GM21528 (cell line): ENCODE measurements at regions not wholly inside any gene's neighbourhood (a gene's known extent, or its start where the extent isn't known, plus 50 kb on each side); places are given as distances from the start of the nearest gene placed in this dataset.
"Not testable (repeated sequence)": the region's sequence is repeated elsewhere in the genome, so short reads cannot be mapped to it uniquely, and the experiment has no call there.

Experiments used
- ATAC-seq: cut with Tn5 transposase; IDR thresholded peaks from one replicate; pipeline ENCODE4 v1.9.1; 2021; ENCODE audit warnings: mild to moderate bottlenecking, moderate library complexity; ENCODE audit not compliant: unreplicated experiment, low FRiP score

DNA sequence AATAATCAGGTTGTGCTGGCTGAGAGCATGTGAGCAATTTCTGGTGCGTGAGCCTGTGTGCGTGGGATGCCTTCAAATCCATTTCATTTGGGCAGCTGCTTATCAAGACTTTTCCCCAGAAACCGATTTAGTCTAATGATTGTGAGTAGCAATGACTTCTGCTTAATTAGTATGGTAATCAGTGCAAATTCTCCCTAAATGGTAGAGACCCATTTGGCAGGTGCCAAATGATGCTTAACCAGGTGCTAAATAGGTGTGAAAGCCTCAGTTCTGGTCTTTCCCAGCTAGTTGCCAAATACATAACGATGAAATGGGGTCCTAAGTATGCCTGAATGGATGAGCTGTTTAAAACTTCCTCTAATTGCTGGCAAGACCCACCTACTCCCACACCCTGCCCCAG lies 248.4 kb upstream of the CCDC196 start:
- no peak for ATAC-seq

DNA sequence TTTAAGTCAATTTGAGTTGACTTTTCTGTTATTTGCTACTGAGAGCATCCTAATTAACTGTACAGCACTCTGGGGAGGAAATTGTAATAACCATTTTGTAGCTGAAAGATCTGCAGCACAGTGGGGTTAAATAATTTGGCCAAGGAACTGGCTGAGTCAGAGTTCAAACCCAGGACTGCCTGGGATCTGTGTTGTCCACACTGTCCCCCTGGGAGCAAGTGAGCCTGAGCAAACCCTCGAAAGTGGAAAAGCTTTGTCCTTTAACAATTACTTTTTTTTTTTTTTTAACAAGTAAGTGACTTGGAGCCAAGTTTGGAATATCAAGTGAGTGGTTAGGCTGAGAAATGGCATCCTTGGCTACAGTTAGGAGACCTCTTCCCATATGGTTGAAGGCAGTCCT lies 247.2 kb upstream of the CCDC196 start:
- ATAC-seq, result no peak

DNA sequence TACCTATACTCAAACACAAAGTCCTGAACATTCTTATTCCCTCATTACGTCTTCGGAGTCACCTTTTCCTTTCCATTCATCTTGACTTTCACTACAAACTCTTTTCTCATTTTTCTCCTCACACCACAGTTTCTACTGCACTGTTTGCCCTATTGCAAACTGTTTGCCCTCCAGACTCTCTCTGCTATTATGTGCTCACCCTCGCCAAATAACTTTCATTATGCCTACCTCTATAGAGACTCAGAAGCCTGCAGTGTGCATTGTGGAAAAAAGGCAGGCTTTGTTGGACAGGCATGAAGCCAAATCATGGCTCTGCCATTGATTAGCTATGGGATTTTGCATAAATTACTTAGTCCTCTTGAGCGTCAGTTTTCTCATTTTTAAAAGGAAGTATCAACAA lies 246.6 kb upstream of the CCDC196 start:
- no peak for ATAC-seq

GRCh38 chr14:66240105-66240504 lies 246.1 kb upstream of the CCDC196 start:
- ATAC-seq, result no peak

GRCh38 chr14:66242001-66242400 lies 244.2 kb upstream of the CCDC196 start:
- ATAC-seq, result no peak

DNA sequence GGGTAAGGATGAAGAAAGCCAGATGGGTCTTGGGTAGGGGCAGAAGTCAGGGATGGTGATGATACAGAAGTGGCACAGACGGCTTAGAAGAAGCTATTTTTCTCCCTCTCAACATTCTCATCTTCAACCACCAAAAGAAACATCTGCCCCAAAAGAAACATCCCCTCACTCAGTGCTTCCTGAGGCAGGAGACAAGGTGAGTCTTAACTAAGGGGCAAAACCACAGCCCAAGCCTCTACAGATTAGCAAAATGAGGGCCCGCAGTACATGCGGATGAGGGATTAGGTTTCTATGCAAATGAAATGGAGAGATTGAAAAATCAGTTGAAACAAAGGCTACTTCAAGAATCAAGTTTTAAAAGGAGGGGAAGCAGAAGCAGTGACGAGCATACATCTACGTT lies 241.3 kb upstream of the CCDC196 start:
- ATAC-seq, result no peak

DNA sequence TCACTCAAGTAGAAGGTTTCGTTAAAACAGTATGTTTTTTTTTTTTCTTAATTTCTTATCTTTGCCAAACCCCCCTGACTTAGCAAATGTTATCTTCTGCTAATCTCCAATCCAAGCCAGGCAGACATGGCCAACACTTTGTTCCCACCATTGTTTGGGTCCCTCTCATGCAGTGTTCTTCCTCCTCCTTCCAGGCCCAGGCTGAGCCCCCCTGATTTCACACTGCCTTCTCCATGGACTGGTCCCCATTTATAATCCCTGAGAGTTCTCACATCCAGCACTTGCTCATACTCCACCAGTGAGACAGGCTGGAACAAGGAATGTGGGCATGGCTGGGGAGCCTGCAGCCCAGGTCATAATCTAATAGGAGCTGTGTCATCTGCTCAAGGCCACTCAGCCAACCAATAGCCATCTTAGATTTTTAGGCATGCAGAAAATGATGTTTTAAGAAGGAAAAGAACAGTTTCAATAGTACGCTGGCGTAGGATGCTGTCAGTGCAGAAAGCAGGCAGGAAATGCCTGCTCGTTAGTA lies 238.4 kb upstream of the CCDC196 start:
- ATAC-seq, result no peak

DNA sequence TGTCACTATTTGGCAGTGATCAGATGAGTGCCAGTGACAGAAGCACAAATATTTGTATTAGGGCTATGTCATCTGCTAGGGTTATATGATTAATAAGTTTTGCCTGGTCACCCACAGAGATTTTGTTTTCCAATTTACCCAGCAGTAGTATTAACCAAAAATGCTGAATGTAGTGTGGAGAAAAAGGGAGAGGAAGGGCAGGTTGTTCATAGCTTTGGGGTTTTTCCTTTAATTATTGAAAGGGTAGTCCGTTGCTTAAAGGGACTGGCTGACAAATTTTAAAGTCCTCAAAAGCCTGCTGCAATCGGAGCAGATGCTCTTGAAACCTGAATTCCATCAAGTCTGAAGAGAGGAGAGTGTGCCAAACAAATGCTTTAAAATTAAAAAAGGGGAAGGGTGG lies 237.9 kb upstream of the CCDC196 start:
- ATAC-seq, result no peak

DNA sequence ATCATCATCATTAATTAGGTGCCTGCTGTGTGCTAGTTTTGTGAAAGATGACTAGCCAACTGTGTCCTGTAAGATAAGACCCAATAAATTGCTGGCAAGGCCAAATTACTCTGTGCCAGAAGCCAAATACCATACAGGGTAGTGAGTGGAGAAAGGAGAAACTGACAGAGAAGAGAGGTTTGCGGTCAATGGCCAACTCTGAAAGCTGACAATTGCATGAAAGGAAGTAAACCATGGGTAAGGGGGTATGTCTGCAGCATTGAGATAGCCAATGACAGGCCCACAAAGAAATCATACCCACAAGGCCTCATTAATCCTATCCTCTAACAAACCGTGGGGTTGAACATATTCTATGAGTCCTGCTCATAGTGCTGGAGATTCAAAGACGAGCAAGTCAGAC lies 236.6 kb upstream of the CCDC196 start:
- ATAC-seq, result no peak

DNA sequence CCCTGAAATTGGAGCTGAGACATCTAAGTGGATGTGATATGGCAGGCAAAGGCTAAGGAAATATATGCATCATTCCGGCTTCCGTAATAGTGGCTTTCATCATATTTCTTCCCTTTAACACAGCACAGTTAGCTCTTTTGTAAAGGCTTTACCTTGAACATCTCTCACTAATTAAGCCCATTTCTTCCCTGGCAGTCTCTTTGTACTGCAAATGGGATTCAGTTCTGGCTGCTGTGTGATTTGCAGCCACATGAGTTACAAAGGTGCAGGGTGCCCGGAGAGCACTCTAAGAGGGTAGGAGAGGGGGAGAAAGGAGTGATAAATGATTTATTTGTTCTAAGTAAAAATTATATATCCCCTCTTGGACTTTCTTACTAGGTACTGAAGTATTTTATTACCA lies 232.1 kb upstream of the CCDC196 start:
- no peak for ATAC-seq

- no peak for ATAC-seq
These were observed 217.3 kb upstream of the CCDC196 start for GRCh38 chr14:66268802-66269334.

GRCh38 chr14:66272221-66272620 lies 213.9 kb upstream of the CCDC196 start:
- ATAC-seq, result no peak

- no peak for ATAC-seq
These were observed 212.8 kb upstream of the CCDC196 start for GRCh38 chr14:66273261-66273832.

- not testable (repeated sequence) for ATAC-seq
These were observed 207.8 kb upstream of the CCDC196 start for GRCh38 chr14:66278418-66278817.

DNA sequence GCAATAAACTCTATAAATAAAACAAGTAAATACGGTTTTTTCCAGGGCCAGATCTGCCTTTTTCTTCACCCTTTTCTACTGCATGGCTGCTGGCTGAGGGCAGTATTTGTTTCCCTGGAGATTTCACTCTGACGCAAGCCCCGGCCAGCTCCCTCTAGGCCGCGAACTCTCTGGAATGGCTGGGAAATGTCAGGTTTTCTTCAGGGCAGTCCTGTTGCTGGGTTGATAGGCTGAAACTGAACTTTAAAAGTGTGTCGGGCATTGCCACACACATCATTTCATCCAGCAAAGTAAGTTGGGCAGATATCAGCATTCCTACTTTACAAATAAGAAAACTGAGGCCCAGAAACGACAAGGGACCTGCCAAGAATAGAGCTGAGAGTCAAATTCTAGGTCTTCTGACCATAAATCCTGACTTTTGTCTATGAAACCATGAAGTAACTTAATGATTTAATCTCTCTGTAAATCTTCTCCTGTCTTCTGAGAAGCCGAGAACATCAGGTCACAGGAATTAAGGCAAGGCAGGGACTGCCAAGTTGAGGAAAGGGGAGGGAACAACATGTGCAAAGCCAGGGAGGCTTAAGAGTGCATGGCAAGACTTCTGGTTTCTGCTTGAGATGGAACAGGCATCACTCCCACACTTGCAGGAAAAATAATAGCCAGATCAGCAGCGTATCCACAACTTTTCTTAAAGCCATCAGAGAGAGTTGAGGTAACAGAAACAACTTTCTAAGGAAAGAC lies 205.0 kb upstream of the CCDC196 start:
- no peak for ATAC-seq

DNA sequence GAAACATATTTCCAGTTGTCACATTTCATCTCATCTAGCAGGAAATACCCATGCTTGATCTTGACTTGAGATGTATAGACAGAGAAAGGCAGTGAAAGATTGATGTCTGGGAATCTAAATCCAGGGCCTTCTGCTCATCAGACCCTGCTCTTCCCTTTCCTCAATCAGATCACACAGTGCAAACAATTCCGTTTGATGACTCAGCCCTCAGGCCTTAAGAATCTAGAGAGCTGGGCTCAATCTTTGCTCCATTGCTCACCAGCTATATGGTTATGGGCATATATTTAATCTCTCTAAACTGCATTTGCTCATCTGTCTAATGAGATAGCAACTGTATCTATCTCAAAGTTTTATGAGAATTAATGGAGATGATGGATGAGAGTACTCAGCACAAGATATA lies 201.8 kb upstream of the CCDC196 start:
- ATAC-seq, result no peak

GRCh38 chr14:66288511-66288910 lies 197.7 kb upstream of the CCDC196 start:
- no peak for ATAC-seq

DNA sequence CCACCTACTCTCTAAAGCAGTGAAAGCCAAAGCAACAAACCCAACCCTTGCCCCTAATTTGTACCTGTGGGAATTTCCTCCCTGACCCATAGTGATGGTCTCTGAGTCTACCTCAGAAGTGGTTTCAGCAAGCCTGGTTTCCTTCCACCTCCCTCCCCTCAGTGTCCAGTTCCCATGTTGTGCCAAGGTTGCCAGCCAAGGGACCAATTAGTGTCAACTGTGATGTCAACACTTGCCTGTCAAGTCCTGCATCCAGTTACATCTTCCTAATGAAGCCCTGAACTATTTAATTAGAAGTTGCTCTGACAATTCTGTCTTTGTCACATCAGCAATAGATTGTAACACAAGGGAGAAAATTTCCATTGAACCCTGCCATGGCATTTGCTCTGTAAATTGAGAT lies 194.4 kb upstream of the CCDC196 start:
- no peak for ATAC-seq

DNA sequence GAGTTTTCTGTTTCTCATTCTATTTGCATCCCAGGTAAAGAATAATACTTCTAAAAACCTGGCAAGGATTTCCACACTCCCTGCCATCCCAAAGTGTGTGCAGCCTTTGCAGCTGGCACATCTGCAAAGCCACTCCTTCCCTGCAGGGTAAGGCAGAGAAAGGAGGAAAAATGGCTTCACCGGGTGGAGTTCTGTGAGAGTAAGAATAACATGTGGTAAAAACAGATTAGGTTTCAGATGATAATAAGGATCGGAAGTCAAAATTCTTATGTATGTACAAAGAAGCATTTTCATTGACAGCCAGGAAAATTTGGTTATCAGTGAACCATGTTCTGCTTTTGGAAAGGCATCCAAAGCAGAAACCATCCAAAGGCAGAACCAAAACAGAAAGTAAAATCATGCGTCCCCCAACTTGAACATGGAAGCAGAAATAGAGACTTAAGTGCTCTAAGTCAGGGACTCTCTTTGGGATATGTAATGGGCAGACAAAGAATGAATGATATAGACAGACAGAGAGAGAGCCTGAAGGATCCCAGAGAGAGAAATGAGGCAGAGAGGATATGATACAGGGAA lies 192.6 kb upstream of the CCDC196 start:
- ATAC-seq, result no peak

- no peak for ATAC-seq
These were observed 190.8 kb upstream of the CCDC196 start for GRCh38 chr14:66295386-66295785.

- ATAC-seq, result no peak
These were observed 185.3 kb upstream of the CCDC196 start for GRCh38 chr14:66300886-66301285.

- no peak for ATAC-seq
These were observed 180.1 kb upstream of the CCDC196 start for GRCh38 chr14:66306101-66306500.
